IMR-90 (cell line): ENCODE measurements at regions not wholly inside any gene's neighbourhood (a gene's known extent, or its start where the extent isn't known, plus 50 kb on each side); places are given as distances from the start of the nearest gene placed in this dataset.

Experiments
- ATAC-seq: fragments of 200-7000 bp; cut with Tn5 transposase; 2 replicates; pipeline ENCODE4 v1.9.1; 2020; ENCODE audit warnings: low read depth, mild to moderate bottlenecking, moderate library complexity
- BruUV-seq: library from RNA; stranded (reverse); fragments of 400-500 nt; replicated peaks from 2 replicates; lab custom pipeline; 2021; lab: Mats Ljungman, UMichigan
- CTCF ChIA-PET: fragments of 300-600 bp; formaldehyde crosslinking; extraction: SDS; loops from one replicate; lab custom pipeline; 2021; ENCODE audit warnings: antibody characterized with exemption; lab: Yijun Ruan, JAX
- POLR2A ChIA-PET: fragments of 300-600 bp; sonication (Branson Sonifier 250); formaldehyde crosslinking; loops from one replicate; lab custom pipeline; 2022; ENCODE audit warnings: antibody characterized with exemption; ENCODE audit not compliant: unreplicated experiment; lab: Charles Lee
- DNase-seq: peaks from one replicate; pipeline ENCODE4 v3.0.0; 2013
- H2AFZ ChIP-seq: replicated peaks from 2 replicates; pipeline ENCODE3; 2013; ENCODE audit warnings: low read length, mild to moderate bottlenecking; ENCODE audit not compliant: poor library complexity
- H2AK5ac ChIP-seq: 2 replicates; pipeline ENCODE4 v1.6.1; 2013; ENCODE audit warnings: low read depth, low read length, inconsistent platforms
- H2AK9ac ChIP-seq: replicated peaks from 2 replicates; pipeline ENCODE3; 2013; ENCODE audit warnings: mild to moderate bottlenecking, low read depth, low read length, moderate library complexity; ENCODE audit not compliant: poor library complexity
- H2BK120ac ChIP-seq: 2 replicates; pipeline ENCODE4 v1.6.1; 2013; ENCODE audit warnings: low read depth, low read length, inconsistent platforms
- H2BK15ac ChIP-seq: 3 replicates; pipeline ENCODE4 v1.6.1; 2013; ENCODE audit warnings: low read depth, low read length, inconsistent platforms
- H2BK20ac ChIP-seq: 2 replicates; pipeline ENCODE4 v1.6.1; 2013; ENCODE audit warnings: low read depth, mild to moderate bottlenecking, inconsistent platforms, low read length, moderate library complexity
- H2BK5ac ChIP-seq: 2 replicates; pipeline ENCODE4 v1.6.1; 2013; ENCODE audit warnings: mild to moderate bottlenecking, low read depth, low read length, inconsistent platforms; ENCODE audit not compliant: poor library complexity, severe bottlenecking
- H3K14ac ChIP-seq: replicated peaks from 2 replicates; pipeline ENCODE4 v1.6.1; 2013; ENCODE audit warnings: low read depth, low read length, inconsistent platforms
- H3K18ac ChIP-seq: 2 replicates; pipeline ENCODE4 v1.6.1; 2013; ENCODE audit warnings: low read depth, low read length, control low read depth
- H3K23ac ChIP-seq: 2 replicates; pipeline ENCODE4 v1.6.1; 2013; ENCODE audit warnings: low read depth, low read length, inconsistent platforms
- H3K27ac ChIP-seq: 2 replicates; pipeline ENCODE4 v1.5.1; 2013; ENCODE audit warnings: mild to moderate bottlenecking, control low read depth, low read length; ENCODE audit not compliant: insufficient read depth
- H3K27me3 ChIP-seq: 2 replicates; pipeline ENCODE4 v1.6.1; 2013; ENCODE audit warnings: low read length; ENCODE audit not compliant: control insufficient read depth, insufficient read depth
- H3K36me3 ChIP-seq: 2 replicates; pipeline ENCODE4 v1.6.1; 2013; ENCODE audit warnings: low read length, mixed read lengths; ENCODE audit not compliant: control insufficient read depth, insufficient read depth
- H3K4ac ChIP-seq: 2 replicates; pipeline ENCODE4 v1.6.1; 2013; ENCODE audit warnings: low read depth, low read length, inconsistent platforms
- H3K4me1 ChIP-seq: 2 replicates; pipeline ENCODE4 v1.6.1; 2013; ENCODE audit warnings: low read length, mixed read lengths; ENCODE audit not compliant: control insufficient read depth, insufficient read depth
- H3K4me2 ChIP-seq: 2 replicates; pipeline ENCODE4 v1.6.1; 2013; ENCODE audit warnings: low read depth, mild to moderate bottlenecking, control low read depth, low read length, moderate library complexity
- H3K4me3 ChIP-seq: 2 replicates; pipeline ENCODE4 v1.5.1; 2013; ENCODE audit warnings: low read depth, mild to moderate bottlenecking, control low read depth, low read length, moderate library complexity; ENCODE audit not compliant: insufficient read depth
- H3K56ac ChIP-seq: 2 replicates; pipeline ENCODE4 v1.6.1; 2013; ENCODE audit warnings: low read length, inconsistent platforms; ENCODE audit not compliant: insufficient read depth; ENCODE audit errors: extremely low read depth
- H3K79me1 ChIP-seq, 2 experiments: 2 replicates each; pipeline ENCODE4 v1.6.1; 2013; ENCODE audit warnings: low read length in 2 of 2, inconsistent platforms in 1 of 2, low read depth in 1 of 2
- H3K9ac ChIP-seq: 2 replicates; pipeline ENCODE4 v1.6.1; 2013; ENCODE audit warnings: low read depth, low read length, control low read depth
- H3K9me1 ChIP-seq: 2 replicates; pipeline ENCODE4 v1.6.1; 2013; ENCODE audit warnings: low read length, inconsistent platforms; ENCODE audit not compliant: insufficient read depth
- H3K9me3 ChIP-seq: 2 replicates; pipeline ENCODE4 v1.6.1; 2013; ENCODE audit warnings: low read length; ENCODE audit not compliant: control insufficient read depth, insufficient read depth
- H4K20me1 ChIP-seq: 2 replicates; pipeline ENCODE4 v1.6.1; 2013; ENCODE audit warnings: low read length, inconsistent platforms; ENCODE audit not compliant: insufficient read depth
- H4K5ac ChIP-seq: 2 replicates; pipeline ENCODE4 v1.6.1; 2013; ENCODE audit warnings: mild to moderate bottlenecking, low read depth, low read length, control low read depth
- H4K8ac ChIP-seq, 2 experiments: 2 replicates each; pipeline ENCODE4 v1.6.1; 2013; ENCODE audit warnings: low read depth in 2 of 2, low read length in 2 of 2, control low read depth in 1 of 2, inconsistent platforms in 1 of 2
- H4K91ac ChIP-seq: 2 replicates; pipeline ENCODE4 v1.6.1; 2013; ENCODE audit warnings: low read depth, low read length, inconsistent platforms; ENCODE audit not compliant: insufficient read depth
- BHLHE40 ChIP-seq: fragments of 150-350 bp; IDR thresholded peaks from 2 replicates; pipeline ENCODE4 v1.6.1; 2016; ENCODE audit warnings: mild to moderate bottlenecking, low read depth, low read length
- MAFK ChIP-seq: IDR thresholded peaks from 2 replicates; pipeline ENCODE4 v1.6.1; 2012; ENCODE audit warnings: low read depth, low read length, improper control_type of control experiment
- MAZ ChIP-seq: IDR thresholded peaks from 2 replicates; pipeline ENCODE4 v1.6.1; 2012; ENCODE audit warnings: low read depth, mild to moderate bottlenecking, low read length, improper control_type of control experiment, moderate library complexity, borderline replicate concordance
- MXI1 ChIP-seq: IDR thresholded peaks from 2 replicates; pipeline ENCODE4 v1.6.1; 2012; ENCODE audit warnings: low read depth, mild to moderate bottlenecking, low read length, moderate library complexity, borderline replicate concordance
- POLR2A ChIP-seq: IDR thresholded peaks from 2 replicates; pipeline ENCODE4 v1.6.1; 2012; ENCODE audit warnings: mild to moderate bottlenecking, low read depth, low read length
- RFX5 ChIP-seq: IDR thresholded peaks from 2 replicates; pipeline ENCODE4 v1.8.0; 2012; ENCODE audit warnings: low read depth, mild to moderate bottlenecking, low read length, moderate library complexity
- SMC3 ChIP-seq: fragments of 150-350 bp; IDR thresholded peaks from 2 replicates; pipeline ENCODE4 v1.6.1; 2016; ENCODE audit warnings: low read depth, mild to moderate bottlenecking, antibody characterized with exemption, low read length, moderate library complexity
- dilution Hi-C: fragments of 300-500 bp; cut with HindIII; formaldehyde crosslinking; loops from one replicate; pipeline ENCODE4 v1.14.3; 2018; ENCODE audit warnings: low sequenced_read_pairs; ENCODE audit not compliant: unreplicated experiment
- in situ Hi-C: fragments of 300-500 bp; cut with MboI; formaldehyde crosslinking; loops from 3 replicates; pipeline ENCODE4 v1.14.3; 2019; ENCODE audit warnings: low sequenced_read_pairs, inconsistent platforms, mixed read lengths
- intact Hi-C: fragments of 100-400 bp; cut with micrococcal nuclease; formaldehyde crosslinking; loops from 2 replicates; pipeline ENCODE4 v1.10.0; 2022
- TF ChIP-seq, protein P1 (sequence below): fragments of 150-350 bp; IDR thresholded peaks from 2 replicates; pipeline ENCODE4 v1.6.1; 2016; ENCODE audit warnings: low read depth, mild to moderate bottlenecking, low read length, moderate library complexity, borderline replicate concordance
- TF ChIP-seq, protein P2 (sequence below): fragments of 150-350 bp; IDR thresholded peaks from 2 replicates; pipeline ENCODE4 v1.6.1; 2017; ENCODE audit warnings: mild to moderate bottlenecking, antibody characterized with exemption, low read length, low read depth

DNA sequence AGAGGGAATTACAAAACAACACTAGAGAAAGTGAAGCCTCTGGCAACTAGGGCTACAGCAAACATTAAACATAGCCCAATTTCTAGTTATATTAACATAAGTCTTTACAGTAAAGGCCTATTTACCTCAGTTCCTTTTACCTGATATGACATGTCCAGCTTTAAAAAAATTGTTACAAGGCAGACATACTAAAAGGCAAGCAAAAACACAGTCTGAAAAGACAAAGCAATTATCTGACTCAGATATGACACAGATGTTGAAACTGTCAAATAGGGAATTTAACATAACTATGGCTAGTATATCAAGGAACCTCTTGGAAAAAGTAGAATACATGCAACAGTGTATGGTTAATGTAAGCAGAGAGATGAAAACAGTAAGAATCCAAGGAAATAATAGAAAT is 238.6 kb downstream of the RAP2B start:
- ATAC-seq (no peak), DNase-seq (peak; percentile 2)
- Histone ChIP-seq H3K4ac (no peak overlapping the region), H3K9ac (no peak overlapping the region), H2AFZ (no peak overlapping the region), H3K18ac (no peak overlapping the region), H3K14ac (no peak overlapping the region), H2BK120ac (no peak overlapping the region), H2AK9ac (no peak overlapping the region), H3K79me1 (no peaks in the 10 kb centered on the region), H3K4me3 (no peak overlapping the region), H2BK15ac (no peak overlapping the region), H3K4me1 (no peaks in the 10 kb centered on the region), H2AK5ac (no peak overlapping the region), H3K4me2 (no peak overlapping the region; the same call in 1 of the 2 replicates), H4K8ac (no peak overlapping the region), H3K27me3 (no peaks in the 10 kb centered on the region), H3K56ac (no peak overlapping the region), H2BK5ac (no peak overlapping the region), H3K9me1 (no peaks in the 10 kb centered on the region), H3K23ac (no peak overlapping the region), H3K27ac (no peak overlapping the region), H4K20me1 (no peaks in the 10 kb centered on the region), H4K5ac (no peak overlapping the region), H2BK20ac (no peak overlapping the region), H3K36me3 (no peaks in the 10 kb centered on the region), H4K91ac (no peak overlapping the region), H3K9me3 (no peaks in the 10 kb centered on the region)
- ChIA-PET POLR2A (no interaction called here), CTCF (no interaction called here)
- no TSS peak for BruUV-seq
- in situ Hi-C loops, result no loop called here
- dilution Hi-C loops, result no loop called here
- intact Hi-C loops, result loop anchor here (10.0 kb wide), 1 partner anchor 236 kb away; the partner anchor contains the start of gene RAP2B
- no peak for TF ChIP-seq SMC3
- no peak for TF ChIP-seq MAFK
- no peak for TF ChIP-seq MAZ
- TF ChIP-seq RFX5, result no peak
- TF ChIP-seq, protein P1, sequence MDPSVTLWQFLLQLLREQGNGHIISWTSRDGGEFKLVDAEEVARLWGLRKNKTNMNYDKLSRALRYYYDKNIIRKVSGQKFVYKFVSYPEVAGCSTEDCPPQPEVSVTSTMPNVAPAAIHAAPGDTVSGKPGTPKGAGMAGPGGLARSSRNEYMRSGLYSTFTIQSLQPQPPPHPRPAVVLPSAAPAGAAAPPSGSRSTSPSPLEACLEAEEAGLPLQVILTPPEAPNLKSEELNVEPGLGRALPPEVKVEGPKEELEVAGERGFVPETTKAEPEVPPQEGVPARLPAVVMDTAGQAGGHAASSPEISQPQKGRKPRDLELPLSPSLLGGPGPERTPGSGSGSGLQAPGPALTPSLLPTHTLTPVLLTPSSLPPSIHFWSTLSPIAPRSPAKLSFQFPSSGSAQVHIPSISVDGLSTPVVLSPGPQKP, result no peak
- no peak for TF ChIP-seq POLR2A
- TF ChIP-seq, protein P2, sequence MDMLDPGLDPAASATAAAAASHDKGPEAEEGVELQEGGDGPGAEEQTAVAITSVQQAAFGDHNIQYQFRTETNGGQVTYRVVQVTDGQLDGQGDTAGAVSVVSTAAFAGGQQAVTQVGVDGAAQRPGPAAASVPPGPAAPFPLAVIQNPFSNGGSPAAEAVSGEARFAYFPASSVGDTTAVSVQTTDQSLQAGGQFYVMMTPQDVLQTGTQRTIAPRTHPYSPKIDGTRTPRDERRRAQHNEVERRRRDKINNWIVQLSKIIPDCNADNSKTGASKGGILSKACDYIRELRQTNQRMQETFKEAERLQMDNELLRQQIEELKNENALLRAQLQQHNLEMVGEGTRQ, result no peak
- TF ChIP-seq BHLHE40, result no peak
- TF ChIP-seq MXI1, result no peak
